CD4-positive, alpha-beta memory T cell (primary cell): ENCODE measurements at regions not wholly inside any gene's neighbourhood (a gene's known extent, or its start where the extent isn't known, plus 50 kb on each side); places are given as distances from the start of the nearest gene placed in this dataset.

Source experiments
- CTCF ChIA-PET: fragments of 350-600 bp; sonication (Branson Sonifier 250); formaldehyde crosslinking; loops from one replicate; lab custom pipeline; 2021; ENCODE audit warnings: inconsistent platforms; ENCODE audit not compliant: partially characterized antibody; lab: Charles Lee
- POLR2A ChIA-PET: fragments of 350-600 bp; sonication (Branson Sonifier 250); formaldehyde crosslinking; loops from one replicate; lab custom pipeline; 2021; ENCODE audit not compliant: partially characterized antibody; lab: Charles Lee
- DNase-seq, 5 donors: peaks; one replicate each; pipeline versions ENCODE4 v3.0.0 to v3.0.0-alpha.2; 2020 to 2022; ENCODE audit warnings: mixed read lengths in 1 of 5
- H3K27ac ChIP-seq: one replicate; pipeline ENCODE4 v1.7.0; 2013; ENCODE audit warnings: low read depth, low read length
- H3K27me3 ChIP-seq: 2 replicates; pipeline ENCODE4 v1.7.0; 2013; ENCODE audit warnings: mild to moderate bottlenecking, low read length, moderate library complexity; ENCODE audit not compliant: insufficient read depth
- H3K36me3 ChIP-seq: 2 replicates; pipeline ENCODE4 v1.7.0; 2013; ENCODE audit warnings: mild to moderate bottlenecking, low read length, moderate library complexity; ENCODE audit not compliant: insufficient read depth
- H3K4me1 ChIP-seq: 2 replicates; pipeline ENCODE4 v1.7.0; 2013; ENCODE audit warnings: mild to moderate bottlenecking, low read length, moderate library complexity; ENCODE audit not compliant: insufficient read depth
- H3K4me3 ChIP-seq, 2 donors: one replicate each; pipeline ENCODE4 v1.7.0; 2013; ENCODE audit warnings: low read length in 2 of 2, mild to moderate bottlenecking in 1 of 2
- H3K9me3 ChIP-seq, 2 donors: one replicate each; pipeline ENCODE4 v1.7.0; 2013; ENCODE audit warnings: low read length in 2 of 2, control low read depth in 1 of 2; ENCODE audit not compliant: control insufficient read depth in 1 of 2
- H3K27ac Mint-ChIP-seq, 7 donors: one replicate each; pipeline ENCODE4 v1.8.0; 2020 to 2021; ENCODE audit warnings: mixed read lengths in 7 of 7, mild to moderate bottlenecking in 6 of 7, inconsistent platforms in 3 of 7, moderate library complexity in 3 of 7
- H3K27me3 Mint-ChIP-seq, 2 donors: one replicate each; pipeline ENCODE4 v1.8.0; 2020 to 2021; ENCODE audit warnings: mixed read lengths in 2 of 2
- H3K36me3 Mint-ChIP-seq, 2 donors: one replicate each; pipeline ENCODE4 v1.8.0; 2020 to 2021; ENCODE audit warnings: mixed read lengths in 2 of 2, inconsistent platforms in 1 of 2, mild to moderate bottlenecking in 1 of 2
- H3K4me1 Mint-ChIP-seq, 4 donors: one replicate each; pipeline ENCODE4 v1.8.0; 2020 to 2021; ENCODE audit warnings: mixed read lengths in 4 of 4, mild to moderate bottlenecking in 1 of 4
- H3K4me3 Mint-ChIP-seq, 8 donors: one replicate each; pipeline ENCODE4 v1.8.0; 2020 to 2021; ENCODE audit warnings: mixed read lengths in 8 of 8, mild to moderate bottlenecking in 7 of 8, moderate library complexity in 6 of 8, inconsistent platforms in 3 of 8
- H3K9me3 Mint-ChIP-seq, 8 donors: one replicate each; pipeline ENCODE4 v1.8.0; 2020 to 2021; ENCODE audit warnings: mixed read lengths in 8 of 8, mild to moderate bottlenecking in 5 of 8, inconsistent platforms in 3 of 8, moderate library complexity in 1 of 8
- intact Hi-C: fragments of 100-400 bp; cut with micrococcal nuclease; formaldehyde crosslinking; loops from one replicate; pipeline ENCODE4 v1.15.1; 2023

GRCh38 chrX:69236641-69237040 lies 71.4 kb upstream of the PJA1 start:
- CTCF ChIA-PET = no interaction called here
- no peaks in the 10 kb centered on the region for H3K36me3 ChIP-seq
- no peaks in the 10 kb centered on the region for H3K4me1 ChIP-seq
- no peak for DNase-seq
- Mint-ChIP-seq H3K27me3 (no peaks in the 10 kb centered on the region), H3K36me3 (no peaks in the 10 kb centered on the region), H3K4me3 (no peak overlapping the region), H3K9me3 (no peaks in the 10 kb centered on the region), H3K4me1 (no peaks in the 10 kb centered on the region), H3K27ac (no peak overlapping the region)
- no peak overlapping the region for H3K4me3 ChIP-seq
- no peaks in the 10 kb centered on the region for H3K27me3 ChIP-seq
- intact Hi-C loops = no loop called here
- H3K27ac ChIP-seq = no peak overlapping the region
- POLR2A ChIA-PET = no interaction called here
- no peaks in the 10 kb centered on the region for H3K9me3 ChIP-seq

- CTCF ChIA-PET = interaction anchor here (1.7 kb wide), 1 partner anchor 13 kb away, joined by 5 read pairs; no protein-coding TSS in a partner anchor
- H3K36me3 Mint-ChIP-seq = no peaks in the 10 kb centered on the region
- intact Hi-C loops = no loop called here
- Histone ChIP-seq H3K4me1 (no peaks in the 10 kb centered on the region), H3K27ac (no peak overlapping the region), H3K27me3 (no peaks in the 10 kb centered on the region), H3K9me3 (no peaks in the 10 kb centered on the region), H3K36me3 (no peaks in the 10 kb centered on the region), H3K4me3 (no peak overlapping the region)
- H3K27ac Mint-ChIP-seq = no peak overlapping the region
- H3K4me3 Mint-ChIP-seq = no peak overlapping the region
- POLR2A ChIA-PET = no interaction called here
- no peaks in the 10 kb centered on the region for H3K9me3 Mint-ChIP-seq
- no peak for DNase-seq
- H3K4me1 Mint-ChIP-seq = no peaks in the 10 kb centered on the region
- no peaks in the 10 kb centered on the region for H3K27me3 Mint-ChIP-seq
Observed at GRCh38 chrX:69234624-69235023, 69.4 kb upstream of the PJA1 start.

GRCh38 chrX:69232945-69233344 lies 67.7 kb upstream of the PJA1 start:
- H3K4me3 Mint-ChIP-seq = no peak overlapping the region
- H3K27me3 Mint-ChIP-seq = no peaks in the 10 kb centered on the region
- ChIA-PET POLR2A (no interaction called here), CTCF (no interaction called here)
- intact Hi-C loops = no loop called here
- DNase-seq = no peak
- Histone ChIP-seq H3K36me3 (no peaks in the 10 kb centered on the region), H3K27me3 (no peaks in the 10 kb centered on the region), H3K4me3 (no peak overlapping the region), H3K9me3 (no peaks in the 10 kb centered on the region), H3K27ac (no peak overlapping the region), H3K4me1 (no peaks in the 10 kb centered on the region)
- H3K36me3 Mint-ChIP-seq = no peaks in the 10 kb centered on the region
- H3K4me1 Mint-ChIP-seq = no peaks in the 10 kb centered on the region
- no peak overlapping the region for H3K27ac Mint-ChIP-seq
- no peaks in the 10 kb centered on the region for H3K9me3 Mint-ChIP-seq

- Histone ChIP-seq H3K36me3 (no peaks in the 10 kb centered on the region), H3K9me3 (no peaks in the 10 kb centered on the region), H3K27me3 (no peaks in the 10 kb centered on the region), H3K4me3 (no peak overlapping the region), H3K27ac (no peak overlapping the region), H3K4me1 (no peaks in the 10 kb centered on the region)
- DNase-seq = no peak
- Mint-ChIP-seq H3K9me3 (no peaks in the 10 kb centered on the region), H3K4me3 (no peak overlapping the region), H3K27me3 (no peaks in the 10 kb centered on the region), H3K27ac (no peak overlapping the region), H3K36me3 (no peaks in the 10 kb centered on the region), H3K4me1 (no peaks in the 10 kb centered on the region)
- ChIA-PET CTCF (interaction anchor here (1.0 to 1.5 kb wide), 2 partner anchors 9 to 11 kb away, joined by 3 to 4 read pairs; no protein-coding TSS in a partner anchor), POLR2A (no interaction called here)
- intact Hi-C loops = no loop called here
Observed at GRCh38 chrX:69231903-69232302, 66.7 kb upstream of the PJA1 start.

GRCh38 chrX:69229436-69229835 lies 64.2 kb upstream of the PJA1 start:
- no peaks in the 10 kb centered on the region for H3K36me3 ChIP-seq
- Mint-ChIP-seq H3K27me3 (no peaks in the 10 kb centered on the region), H3K9me3 (no peaks in the 10 kb centered on the region), H3K4me1 (no peaks in the 10 kb centered on the region), H3K27ac (peak overlapping the region in 1 of 7 donors; percentile 39), H3K36me3 (no peaks in the 10 kb centered on the region), H3K4me3 (no peak overlapping the region)
- intact Hi-C loops = no loop called here
- H3K27ac ChIP-seq = no peak overlapping the region
- no peaks in the 10 kb centered on the region for H3K4me1 ChIP-seq
- ChIA-PET POLR2A (no interaction called here), CTCF (no interaction called here)
- H3K9me3 ChIP-seq = no peaks in the 10 kb centered on the region
- H3K27me3 ChIP-seq = no peaks in the 10 kb centered on the region
- no peak for DNase-seq
- no peak overlapping the region for H3K4me3 ChIP-seq

- no peaks in the 10 kb centered on the region for H3K27me3 Mint-ChIP-seq
- Histone ChIP-seq H3K27me3 (no peaks in the 10 kb centered on the region), H3K4me3 (no peak overlapping the region), H3K9me3 (no peaks in the 10 kb centered on the region), H3K4me1 (no peaks in the 10 kb centered on the region), H3K27ac (no peak overlapping the region), H3K36me3 (no peaks in the 10 kb centered on the region)
- POLR2A ChIA-PET = no interaction called here
- CTCF ChIA-PET = no interaction called here
- intact Hi-C loops = no loop called here
- H3K27ac Mint-ChIP-seq = no peak overlapping the region
- no peaks in the 10 kb centered on the region for H3K9me3 Mint-ChIP-seq
- no peaks in the 10 kb centered on the region for H3K36me3 Mint-ChIP-seq
- no peak for DNase-seq
- no peaks in the 10 kb centered on the region for H3K4me1 Mint-ChIP-seq
- H3K4me3 Mint-ChIP-seq = no peak overlapping the region
Observed at GRCh38 chrX:69228732-69229131, 63.5 kb upstream of the PJA1 start.

- H3K27me3 ChIP-seq = no peaks in the 10 kb centered on the region
- no peaks in the 10 kb centered on the region for H3K4me1 ChIP-seq
- Mint-ChIP-seq H3K27me3 (peaks cover 0 to under 1% of the 10 kb centered on the region in 2 donors), H3K36me3 (no peaks in the 10 kb centered on the region), H3K4me1 (no peaks in the 10 kb centered on the region), H3K27ac (no peak overlapping the region), H3K9me3 (no peaks in the 10 kb centered on the region), H3K4me3 (no peak overlapping the region)
- H3K4me3 ChIP-seq = no peak overlapping the region
- POLR2A ChIA-PET = no interaction called here
- H3K36me3 ChIP-seq = no peaks in the 10 kb centered on the region
- H3K27ac ChIP-seq = no peak overlapping the region
- CTCF ChIA-PET = interaction anchor here (1.1 kb wide), 1 partner anchor 403 kb away, joined by 3 read pairs; no protein-coding TSS in a partner anchor
- H3K9me3 ChIP-seq = no peaks in the 10 kb centered on the region
- no peak for DNase-seq
- intact Hi-C loops = no loop called here
Observed at GRCh38 chrX:69226459-69227158, 61.4 kb upstream of the PJA1 start.
